Esophagus muscularis mucosa (tissue), 4 donors: ENCODE measurements at regions not wholly inside any gene's neighbourhood (a gene's known extent, or its start where the extent isn't known, plus 50 kb on each side); places are given as distances from the start of the nearest gene placed in this dataset.

Experiments
- DNase-seq: peaks from one replicate; pipeline ENCODE4 v3.0.0-alpha.2; 2017; ENCODE audit errors: extremely low spot score
- H3K27ac ChIP-seq, 4 donors: fragments of 200-600 bp; sonication (generic); replicated peaks in 1 of 4; 1 replicate in 3 of 4; 2 replicates in 1 of 4; pipeline ENCODE4 v1.5.1; 2016 to 2019; ENCODE audit warnings: mild to moderate bottlenecking in 1 of 4
- H3K27me3 ChIP-seq, 4 donors: fragments of 200-600 bp; sonication (generic); one replicate each; pipeline versions ENCODE4 v1.5.1 to v1.6.0; 2016 to 2019
- H3K36me3 ChIP-seq, 4 donors: fragments of 200-600 bp; sonication (generic); one replicate each; pipeline ENCODE4 v1.5.1; 2016 to 2019
- H3K4me1 ChIP-seq, 4 donors: fragments of 200-600 bp; sonication (generic); one replicate each; pipeline ENCODE4 v1.5.1; 2016 to 2019
- H3K4me3 ChIP-seq, 4 donors: fragments of 200-600 bp; sonication (generic); 1 replicate in 2 of 4; 2 replicates in 2 of 4; pipeline ENCODE4 v1.5.1; 2016 to 2019; ENCODE audit warnings: mild to moderate bottlenecking in 4 of 4, moderate library complexity in 1 of 4
- H3K9me3 ChIP-seq, 4 donors: fragments of 200-600 bp; sonication (generic); 1 replicate in 3 of 4; 2 replicates in 1 of 4; pipeline ENCODE4 v1.5.1; 2016 to 2019
- EP300 ChIP-seq: sonication (generic); formaldehyde crosslinking; IDR thresholded peaks from one replicate; pipeline ENCODE4 v1.6.1; 2017; ENCODE audit warnings: antibody characterized with exemption
- POLR2A ChIP-seq: fragments of 450-650 bp; IDR thresholded peaks from one replicate; pipeline ENCODE4 v1.6.1; 2017; ENCODE audit warnings: antibody characterized with exemption, moderate library complexity, mild to moderate bottlenecking, low read depth
- POLR2AphosphoS5 ChIP-seq, 2 donors: sonication (generic); formaldehyde crosslinking; IDR thresholded peaks; one replicate each; pipeline ENCODE4 v1.6.1; 2017; ENCODE audit warnings: antibody characterized with exemption in 2 of 2
- WGBS: methylation state at CpG from one replicate; pipeline ENCODE4 v1.1.5; 2018; 5-methylcytosine and 5-hydroxymethylcytosine counted together
- intact Hi-C: fragments of 100-400 bp; cut with DNase I; formaldehyde crosslinking; loops from one replicate; pipeline ENCODE4 v1.15.1; 2023
- TF ChIP-seq, protein P1 (sequence below), 3 experiments: fragments of 200-600 bp in 2 of 3; fragments of 450-650 bp in 1 of 3; sonication (generic) in 2 of 3; IDR thresholded peaks; one replicate each; pipeline ENCODE4 v1.5.1; 2017 to 2019; ENCODE audit warnings: antibody characterized with exemption in 3 of 3, mild to moderate bottlenecking in 2 of 3, moderate library complexity in 1 of 3

- no peak for TF ChIP-seq EP300
- Histone ChIP-seq H3K36me3 (no peaks in the 10 kb centered on the region), H3K9me3 (no peaks in the 10 kb centered on the region), H3K4me1 (no peaks in the 10 kb centered on the region), H3K27me3 (peaks cover 0 to 5% (median 0%) of the 10 kb centered on the region in 4 donors), H3K4me3 (no peak overlapping the region), H3K27ac (no peak overlapping the region)
- 3% methylated on average over 1 of the region's 1 CpG for WGBS
- no peak for DNase-seq
- intact Hi-C loops = no loop called here
These were observed 219.7 kb upstream of the PKDCC start for GRCh38 chr2:41828052-41828643.

- H3K36me3 ChIP-seq = no peaks in the 10 kb centered on the region
- no peak for DNase-seq
- TF ChIP-seq EP300 (no peak), POLR2AphosphoS5 (IDR thresholded peaks at IDR 0.05) (no peak), POLR2A (no peak)
- TF ChIP-seq, protein P1, sequence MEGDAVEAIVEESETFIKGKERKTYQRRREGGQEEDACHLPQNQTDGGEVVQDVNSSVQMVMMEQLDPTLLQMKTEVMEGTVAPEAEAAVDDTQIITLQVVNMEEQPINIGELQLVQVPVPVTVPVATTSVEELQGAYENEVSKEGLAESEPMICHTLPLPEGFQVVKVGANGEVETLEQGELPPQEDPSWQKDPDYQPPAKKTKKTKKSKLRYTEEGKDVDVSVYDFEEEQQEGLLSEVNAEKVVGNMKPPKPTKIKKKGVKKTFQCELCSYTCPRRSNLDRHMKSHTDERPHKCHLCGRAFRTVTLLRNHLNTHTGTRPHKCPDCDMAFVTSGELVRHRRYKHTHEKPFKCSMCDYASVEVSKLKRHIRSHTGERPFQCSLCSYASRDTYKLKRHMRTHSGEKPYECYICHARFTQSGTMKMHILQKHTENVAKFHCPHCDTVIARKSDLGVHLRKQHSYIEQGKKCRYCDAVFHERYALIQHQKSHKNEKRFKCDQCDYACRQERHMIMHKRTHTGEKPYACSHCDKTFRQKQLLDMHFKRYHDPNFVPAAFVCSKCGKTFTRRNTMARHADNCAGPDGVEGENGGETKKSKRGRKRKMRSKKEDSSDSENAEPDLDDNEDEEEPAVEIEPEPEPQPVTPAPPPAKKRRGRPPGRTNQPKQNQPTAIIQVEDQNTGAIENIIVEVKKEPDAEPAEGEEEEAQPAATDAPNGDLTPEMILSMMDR (IDR thresholded peaks at IDR 0.05) = no peak
- no peak overlapping the region for H3K4me3 ChIP-seq
- H3K4me1 ChIP-seq = no peaks in the 10 kb centered on the region
- no peaks in the 10 kb centered on the region for H3K9me3 ChIP-seq
- no peak overlapping the region for H3K27ac ChIP-seq
- WGBS = 100% methylated on average over 1 of the region's 1 CpG
- intact Hi-C loops = no loop called here
- H3K27me3 ChIP-seq = peaks cover 0 to 5% (median 0%) of the 10 kb centered on the region in 4 donors
These were observed 218.8 kb upstream of the PKDCC start for GRCh38 chr2:41829052-41829451.

- peaks cover 0 to 5% (median 0%) of the 10 kb centered on the region in 4 donors for H3K27me3 ChIP-seq
- no peak overlapping the region for H3K27ac ChIP-seq
- no peaks in the 10 kb centered on the region for H3K36me3 ChIP-seq
- no peak for DNase-seq
- no peaks in the 10 kb centered on the region for H3K4me1 ChIP-seq
- no peak overlapping the region for H3K4me3 ChIP-seq
- TF ChIP-seq, protein P1 (IDR thresholded peaks at IDR 0.05) = no peak
- WGBS = 61% methylated on average over 1 of the region's 1 CpG
- no peaks in the 10 kb centered on the region for H3K9me3 ChIP-seq
- intact Hi-C loops = no loop called here
These were observed 217.2 kb upstream of the PKDCC start for GRCh38 chr2:41830600-41830999.

DNA sequence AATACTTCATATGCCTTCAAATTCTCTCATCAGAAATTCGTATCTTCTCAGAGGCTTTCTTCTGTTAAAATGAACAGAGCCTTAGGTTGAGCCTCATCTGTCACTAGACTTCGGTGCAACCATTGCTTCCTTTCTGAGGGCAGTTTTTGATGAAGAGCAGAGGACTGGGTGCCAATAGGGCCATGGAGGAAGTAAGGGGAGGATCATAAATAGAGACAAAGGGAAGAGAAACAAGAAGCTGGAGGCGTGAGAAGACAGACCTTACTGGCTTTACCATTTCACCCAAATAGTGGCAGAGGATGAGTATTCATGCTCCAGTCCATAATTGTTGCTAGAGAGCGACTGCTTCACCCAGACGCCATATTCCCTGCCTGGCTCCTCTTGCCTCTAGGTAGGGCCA is 215.6 kb upstream of the PKDCC start:
- Histone ChIP-seq H3K9me3 (no peaks in the 10 kb centered on the region), H3K36me3 (no peaks in the 10 kb centered on the region), H3K27me3 (no peaks in the 10 kb centered on the region), H3K27ac (no peak overlapping the region), H3K4me3 (no peak overlapping the region), H3K4me1 (no peaks in the 10 kb centered on the region)
- intact Hi-C loops = no loop called here
- TF ChIP-seq, protein P1 (IDR thresholded peaks at IDR 0.05) = no peak
- TF ChIP-seq POLR2AphosphoS5 (IDR thresholded peaks at IDR 0.05) (no peak), EP300 (no peak), POLR2A (no peak)
- whole genome bisulfite sequencing = 74% methylated on average over 5 of the region's 5 CpGs
- DNase-seq = no peak

GRCh38 chr2:41835401-41835800 is 212.4 kb upstream of the PKDCC start:
- TF ChIP-seq POLR2A = no peak
- no peak for TF ChIP-seq EP300
- TF ChIP-seq, protein P1 (IDR thresholded peaks at IDR 0.05) = no peak
- TF ChIP-seq POLR2AphosphoS5 (IDR thresholded peaks at IDR 0.05) = no peak
- no peak for DNase-seq
- Histone ChIP-seq H3K4me3 (no peak overlapping the region), H3K9me3 (no peaks in the 10 kb centered on the region), H3K36me3 (no peaks in the 10 kb centered on the region), H3K27me3 (peaks cover 0 to 12% (median 0%) of the 10 kb centered on the region in 4 donors), H3K27ac (no peak overlapping the region), H3K4me1 (peaks cover 0 to 3% (median 3%) of the 10 kb centered on the region in 4 donors)
- 57% methylated on average over 1 of the region's 1 CpG for WGBS
- intact Hi-C loops = no loop called here
